ENCODE measurements at regions not wholly inside any gene's neighbourhood (a gene's known extent, or its start where the extent isn't known, plus 50 kb on each side); places are given as distances from the start of the nearest gene placed in this dataset.

GRCh38 chrX:39195156-39195555, 393.9 kb downstream of the MID1IP1 start:
- TF ChIP-seq HNRNPH1 (optimal IDR thresholded peaks at IDR 0.05; ENCODE audit: low read depth, low read length) (no peak), TAF1 (IDR thresholded peaks at IDR 0.05; ENCODE audit: control insufficient read depth, extremely low read depth, insufficient read depth, low read length, severe bottlenecking) (no peak), SLC30A9 (CRISPR knock-in tag; IDR thresholded peaks at IDR 0.05) (no peak), FOS (IDR thresholded peaks at IDR 0.05; ENCODE audit: extremely low read depth, insufficient read length) (no peak), U2AF1 (optimal IDR thresholded peaks at IDR 0.05; ENCODE audit: low read depth, low read length) (no peak), MXI1 (IDR thresholded peaks at IDR 0.05; ENCODE audit: low read depth, low read length) (no peak), POLR2AphosphoS5 (IDR thresholded peaks at IDR 0.05; ENCODE audit: control insufficient read depth, insufficient read depth, low read depth, low read length) (no peak), MTA3 (IDR thresholded peaks at IDR 0.05; ENCODE audit: borderline replicate concordance) (no peak), STAT6 (CRISPR knock-in tag; IDR thresholded peaks at IDR 0.05) (no peak), BACH1 (tag; IDR thresholded peaks at IDR 0.05) (no peak), POLR2A (conservative IDR thresholded peaks at IDR 0.05) (no peak)
- TF ChIP-seq, protein P1, sequence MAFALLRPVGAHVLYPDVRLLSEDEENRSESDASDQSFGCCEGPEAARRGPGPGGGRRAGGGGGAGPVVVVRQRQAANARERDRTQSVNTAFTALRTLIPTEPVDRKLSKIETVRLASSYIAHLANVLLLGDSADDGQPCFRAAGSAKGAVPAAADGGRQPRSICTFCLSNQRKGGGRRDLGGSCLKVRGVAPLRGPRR (CRISPR knock-in tag; IDR thresholded peaks at IDR 0.05), result no peak
- TF ChIP-seq, protein P2, sequence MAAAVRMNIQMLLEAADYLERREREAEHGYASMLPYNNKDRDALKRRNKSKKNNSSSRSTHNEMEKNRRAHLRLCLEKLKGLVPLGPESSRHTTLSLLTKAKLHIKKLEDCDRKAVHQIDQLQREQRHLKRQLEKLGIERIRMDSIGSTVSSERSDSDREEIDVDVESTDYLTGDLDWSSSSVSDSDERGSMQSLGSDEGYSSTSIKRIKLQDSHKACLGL (CRISPR knock-in tag; IDR thresholded peaks at IDR 0.05; ENCODE audit: borderline replicate concordance, poor library complexity, severe bottlenecking), result no peak
- TF ChIP-seq, protein P3, sequence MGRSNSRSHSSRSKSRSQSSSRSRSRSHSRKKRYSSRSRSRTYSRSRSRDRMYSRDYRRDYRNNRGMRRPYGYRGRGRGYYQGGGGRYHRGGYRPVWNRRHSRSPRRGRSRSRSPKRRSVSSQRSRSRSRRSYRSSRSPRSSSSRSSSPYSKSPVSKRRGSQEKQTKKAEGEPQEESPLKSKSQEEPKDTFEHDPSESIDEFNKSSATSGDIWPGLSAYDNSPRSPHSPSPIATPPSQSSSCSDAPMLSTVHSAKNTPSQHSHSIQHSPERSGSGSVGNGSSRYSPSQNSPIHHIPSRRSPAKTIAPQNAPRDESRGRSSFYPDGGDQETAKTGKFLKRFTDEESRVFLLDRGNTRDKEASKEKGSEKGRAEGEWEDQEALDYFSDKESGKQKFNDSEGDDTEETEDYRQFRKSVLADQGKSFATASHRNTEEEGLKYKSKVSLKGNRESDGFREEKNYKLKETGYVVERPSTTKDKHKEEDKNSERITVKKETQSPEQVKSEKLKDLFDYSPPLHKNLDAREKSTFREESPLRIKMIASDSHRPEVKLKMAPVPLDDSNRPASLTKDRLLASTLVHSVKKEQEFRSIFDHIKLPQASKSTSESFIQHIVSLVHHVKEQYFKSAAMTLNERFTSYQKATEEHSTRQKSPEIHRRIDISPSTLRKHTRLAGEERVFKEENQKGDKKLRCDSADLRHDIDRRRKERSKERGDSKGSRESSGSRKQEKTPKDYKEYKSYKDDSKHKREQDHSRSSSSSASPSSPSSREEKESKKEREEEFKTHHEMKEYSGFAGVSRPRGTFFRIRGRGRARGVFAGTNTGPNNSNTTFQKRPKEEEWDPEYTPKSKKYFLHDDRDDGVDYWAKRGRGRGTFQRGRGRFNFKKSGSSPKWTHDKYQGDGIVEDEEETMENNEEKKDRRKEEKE (IDR thresholded peaks at IDR 0.05; ENCODE audit: borderline replicate concordance in 1 of 2, control insufficient read depth in 1 of 2, low read depth in 2 of 2, low read length in 1 of 2), result no peak
